ENCODE measurements at regions not wholly inside any gene's neighbourhood (a gene's known extent, or its start where the extent isn't known, plus 50 kb on each side); places are given as distances from the start of the nearest gene placed in this dataset.
"Not testable (repeated sequence)": the region's sequence is repeated elsewhere in the genome, so short reads cannot be mapped to it uniquely, and the experiment has no call there.

DNA sequence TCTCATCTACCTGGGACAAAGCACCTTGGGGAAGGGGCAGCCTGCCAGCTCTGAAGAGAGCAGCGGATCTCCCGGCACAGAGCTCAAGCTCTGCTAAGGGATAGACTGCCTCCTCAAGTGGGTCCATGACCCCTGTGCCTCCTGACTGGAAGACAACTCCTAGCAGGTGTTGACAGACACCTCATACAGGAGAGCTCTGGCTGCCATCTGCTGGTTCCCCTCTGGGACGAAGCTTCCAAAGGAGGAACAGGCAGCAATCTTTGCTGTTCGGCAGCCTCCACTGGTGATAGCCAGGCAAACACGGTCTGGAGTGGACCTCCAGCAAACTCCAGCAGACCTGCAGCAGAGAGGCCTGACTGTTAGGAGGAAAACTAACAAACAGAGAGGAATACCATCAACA lies 549.9 kb upstream of the LRATD1 start:
- no peak for DNase-seq (ENCODE audit: low read depth)
- H3K4me3 ChIP-seq (replicated peaks; ENCODE audit: low read depth, low read length) = no peak overlapping the region
- TF ChIP-seq, protein P1, sequence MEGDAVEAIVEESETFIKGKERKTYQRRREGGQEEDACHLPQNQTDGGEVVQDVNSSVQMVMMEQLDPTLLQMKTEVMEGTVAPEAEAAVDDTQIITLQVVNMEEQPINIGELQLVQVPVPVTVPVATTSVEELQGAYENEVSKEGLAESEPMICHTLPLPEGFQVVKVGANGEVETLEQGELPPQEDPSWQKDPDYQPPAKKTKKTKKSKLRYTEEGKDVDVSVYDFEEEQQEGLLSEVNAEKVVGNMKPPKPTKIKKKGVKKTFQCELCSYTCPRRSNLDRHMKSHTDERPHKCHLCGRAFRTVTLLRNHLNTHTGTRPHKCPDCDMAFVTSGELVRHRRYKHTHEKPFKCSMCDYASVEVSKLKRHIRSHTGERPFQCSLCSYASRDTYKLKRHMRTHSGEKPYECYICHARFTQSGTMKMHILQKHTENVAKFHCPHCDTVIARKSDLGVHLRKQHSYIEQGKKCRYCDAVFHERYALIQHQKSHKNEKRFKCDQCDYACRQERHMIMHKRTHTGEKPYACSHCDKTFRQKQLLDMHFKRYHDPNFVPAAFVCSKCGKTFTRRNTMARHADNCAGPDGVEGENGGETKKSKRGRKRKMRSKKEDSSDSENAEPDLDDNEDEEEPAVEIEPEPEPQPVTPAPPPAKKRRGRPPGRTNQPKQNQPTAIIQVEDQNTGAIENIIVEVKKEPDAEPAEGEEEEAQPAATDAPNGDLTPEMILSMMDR (IDR thresholded peaks at IDR 0.05; ENCODE audit: low read length, missing control alignments) = no peak

DNA sequence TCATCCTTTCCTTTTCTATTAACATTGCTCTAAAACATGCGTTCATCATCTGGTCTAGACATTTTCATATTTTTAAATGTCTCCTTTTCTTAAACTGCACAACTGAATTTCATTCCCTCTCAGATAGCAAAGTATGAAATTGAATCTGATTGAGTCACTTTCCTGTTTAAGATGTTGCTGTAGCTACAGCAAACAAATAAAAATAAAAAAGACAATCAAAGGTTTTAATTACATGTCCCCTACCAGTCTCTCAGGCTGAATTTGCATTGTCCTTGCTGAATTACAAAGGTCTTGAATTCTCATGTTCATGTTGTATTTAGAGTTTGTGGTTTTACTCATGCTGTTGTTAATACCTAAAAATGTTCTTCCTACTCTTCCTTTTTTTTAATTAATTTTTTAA lies 537.9 kb upstream of the LRATD1 start:
- TF ChIP-seq, protein P1 (IDR thresholded peaks at IDR 0.05; ENCODE audit: low read length, missing control alignments) = no peak
- no peak for DNase-seq (ENCODE audit: low read depth)
- H3K4me3 ChIP-seq (replicated peaks; ENCODE audit: low read depth, low read length) = no peak overlapping the region

DNA sequence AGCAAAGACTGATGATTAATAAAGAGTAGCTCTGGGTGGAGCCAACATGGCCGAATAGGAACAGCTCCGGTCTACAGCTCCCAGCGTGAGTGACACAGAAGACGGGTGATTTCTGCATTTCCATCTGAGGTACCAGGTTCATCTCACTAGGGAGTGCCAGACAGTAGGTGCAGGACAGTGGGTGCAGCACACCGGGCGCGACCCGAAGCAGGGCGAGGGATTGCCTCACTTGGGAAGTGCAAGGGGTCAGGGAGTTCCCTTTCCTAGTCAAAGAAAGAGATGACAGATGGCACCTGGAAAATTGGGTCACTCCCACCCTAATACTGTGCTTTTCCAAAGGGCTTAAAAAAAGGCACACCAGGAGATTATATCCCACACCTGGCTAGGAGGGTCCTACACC lies 533.4 kb upstream of the LRATD1 start:
- not testable (repeated sequence) for H3K4me3 ChIP-seq (replicated peaks; ENCODE audit: low read depth, low read length); DNase-seq (ENCODE audit: low read depth)

DNA sequence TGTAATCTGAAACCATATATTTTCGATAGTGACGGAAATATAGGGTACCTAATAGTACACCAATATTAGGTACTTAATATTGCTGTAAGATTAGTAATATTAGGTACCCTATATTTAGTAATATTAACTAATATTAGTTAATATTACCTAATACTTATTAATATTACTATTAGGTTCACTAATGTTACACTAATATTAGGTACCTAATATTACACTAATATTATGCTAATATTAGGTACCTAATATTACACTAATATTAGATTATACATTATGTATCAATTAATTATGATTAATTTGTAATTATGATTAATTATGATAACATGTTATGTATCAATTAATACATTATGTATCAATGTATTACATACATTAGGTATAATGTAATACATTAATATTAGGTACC lies 518.2 kb upstream of the LRATD1 start:
- H3K4me3 ChIP-seq (replicated peaks; ENCODE audit: low read depth, low read length) = no peak overlapping the region
- DNase-seq (ENCODE audit: low read depth) = no peak
- TF ChIP-seq, protein P1 (IDR thresholded peaks at IDR 0.05; ENCODE audit: low read length, missing control alignments) = no peak

DNA sequence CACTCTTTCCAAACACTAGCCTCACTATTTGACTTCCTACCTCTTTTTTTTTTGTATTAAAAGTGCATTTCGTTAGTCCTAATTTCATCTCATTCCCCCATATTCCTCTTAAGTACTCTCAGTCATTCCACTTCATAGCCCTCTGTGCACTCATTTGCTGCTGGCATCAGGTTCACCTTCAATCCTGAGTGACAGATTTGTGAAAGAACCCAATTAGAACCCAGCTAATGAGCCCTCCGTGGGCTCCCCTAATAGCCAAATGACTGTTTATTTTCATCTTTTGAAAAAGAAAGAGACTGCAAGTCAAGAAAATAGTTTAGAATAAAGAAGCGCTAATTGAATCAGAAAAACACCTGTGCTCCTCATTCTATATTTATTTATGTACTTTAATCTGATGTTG lies 512.1 kb upstream of the LRATD1 start:
- no peak overlapping the region for H3K4me3 ChIP-seq (replicated peaks; ENCODE audit: low read depth, low read length)
- TF ChIP-seq, protein P1 (IDR thresholded peaks at IDR 0.05; ENCODE audit: low read length, missing control alignments) = no peak
- DNase-seq (ENCODE audit: low read depth) = no peak

DNA sequence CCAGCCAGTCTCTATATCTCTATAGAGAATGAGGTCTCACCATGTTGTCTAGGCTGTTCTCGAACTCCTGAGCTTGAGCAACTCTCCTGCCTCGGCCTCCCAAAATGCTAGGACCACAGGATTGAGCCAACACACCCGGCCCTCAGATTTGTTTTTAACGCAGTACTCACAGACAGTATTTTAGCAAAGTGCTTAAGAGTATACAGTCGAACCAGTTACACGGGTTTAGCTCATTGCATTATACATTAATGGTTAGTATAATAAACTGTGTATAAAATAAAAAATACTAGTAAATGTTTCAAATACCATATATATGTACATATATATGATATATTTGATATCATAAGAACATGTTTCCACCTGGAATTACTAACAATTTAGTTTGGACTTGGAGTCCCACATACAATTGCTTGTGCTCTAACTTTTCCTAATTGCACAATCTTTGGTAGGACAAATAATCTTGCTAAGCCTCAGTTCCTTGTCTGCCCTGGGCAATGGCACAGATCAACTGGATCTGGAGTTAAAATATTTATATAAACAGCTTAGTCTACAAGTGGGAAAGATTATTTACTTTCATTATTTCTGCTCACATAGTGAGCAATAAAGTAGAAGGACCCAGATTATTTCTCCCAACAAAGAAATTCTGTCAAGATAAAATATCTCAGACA lies 508.9 kb upstream of the LRATD1 start:
- TF ChIP-seq, protein P1 (IDR thresholded peaks at IDR 0.05; ENCODE audit: low read length, missing control alignments) = no peak
- no peak for DNase-seq (ENCODE audit: low read depth)
- no peak overlapping the region for H3K4me3 ChIP-seq (replicated peaks; ENCODE audit: low read depth, low read length)

DNA sequence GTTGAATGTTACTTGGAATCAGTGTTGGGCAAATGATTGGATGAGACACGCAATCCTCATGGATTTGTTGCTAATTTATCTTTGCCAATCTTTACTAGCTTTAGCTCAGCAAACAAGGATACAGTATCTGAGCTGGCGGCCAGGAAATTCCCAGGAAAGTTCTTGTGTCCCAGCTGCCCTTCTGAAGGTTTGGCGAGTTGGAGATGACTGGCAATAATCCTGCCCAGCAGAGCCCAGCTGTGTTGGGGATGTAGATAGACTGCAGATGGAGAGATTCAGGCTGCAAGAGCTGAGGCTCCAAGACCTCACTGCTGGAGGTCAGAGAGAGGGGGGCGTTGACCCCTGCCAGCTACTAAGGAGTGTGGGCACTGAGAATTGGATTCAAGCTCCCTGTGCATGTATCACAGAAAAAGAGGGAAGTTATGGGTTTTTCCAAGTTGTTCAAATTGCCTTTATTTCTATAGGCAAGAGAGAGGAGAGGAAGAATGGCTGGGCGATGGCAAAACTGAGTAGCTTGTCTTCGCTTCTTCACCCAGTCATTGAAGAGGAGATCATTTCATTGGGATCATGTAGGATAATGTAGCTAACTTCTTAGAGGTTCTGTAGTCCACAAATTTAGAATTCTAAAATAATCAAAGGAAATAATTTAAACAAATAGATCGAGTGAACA lies 506.8 kb upstream of the LRATD1 start:
- TF ChIP-seq, protein P1 (IDR thresholded peaks at IDR 0.05; ENCODE audit: low read length, missing control alignments) = no peak
- DNase-seq (ENCODE audit: low read depth) = no peak
- H3K4me3 ChIP-seq (replicated peaks; ENCODE audit: low read depth, low read length) = no peak overlapping the region
